Neural crest cell (in vitro differentiated cells): ENCODE measurements at regions not wholly inside any gene's neighbourhood (a gene's known extent, or its start where the extent isn't known, plus 50 kb on each side); places are given as distances from the start of the nearest gene placed in this dataset.

Experiments
- DNase-seq: peaks from one replicate; pipeline ENCODE4 v3.0.0; 2021; ENCODE audit warnings: low read depth, mixed read lengths, low spot score
- H3K27ac Mint-ChIP-seq: one replicate; pipeline ENCODE4 v1.8.0; 2021; ENCODE audit warnings: mild to moderate bottlenecking, mixed read lengths; ENCODE audit not compliant: unreplicated experiment
- H3K27me3 Mint-ChIP-seq: 2 replicates; pipeline ENCODE4 v1.8.0; 2021; ENCODE audit warnings: low read depth, mild to moderate bottlenecking, mixed read lengths
- H3K36me3 Mint-ChIP-seq: 2 replicates; pipeline ENCODE4 v1.8.0; 2021; ENCODE audit warnings: low read depth, mild to moderate bottlenecking, mixed read lengths
- H3K4me1 Mint-ChIP-seq: 2 replicates; pipeline ENCODE4 v1.8.0; 2021; ENCODE audit warnings: mixed read lengths
- H3K4me3 Mint-ChIP-seq: one replicate; pipeline ENCODE4 v1.8.0; 2021; ENCODE audit warnings: mild to moderate bottlenecking, mixed read lengths
- H3K9me3 Mint-ChIP-seq: 2 replicates; pipeline ENCODE4 v1.8.0; 2021; ENCODE audit warnings: mixed read lengths
- TF ChIP-seq, protein P1 (sequence below): fragments of 200-600 bp; sonication (generic); conservative IDR thresholded peaks from 2 replicates; pipeline ENCODE4 v1.5.0; 2021; ENCODE audit warnings: antibody characterized with exemption, mild to moderate bottlenecking

DNA sequence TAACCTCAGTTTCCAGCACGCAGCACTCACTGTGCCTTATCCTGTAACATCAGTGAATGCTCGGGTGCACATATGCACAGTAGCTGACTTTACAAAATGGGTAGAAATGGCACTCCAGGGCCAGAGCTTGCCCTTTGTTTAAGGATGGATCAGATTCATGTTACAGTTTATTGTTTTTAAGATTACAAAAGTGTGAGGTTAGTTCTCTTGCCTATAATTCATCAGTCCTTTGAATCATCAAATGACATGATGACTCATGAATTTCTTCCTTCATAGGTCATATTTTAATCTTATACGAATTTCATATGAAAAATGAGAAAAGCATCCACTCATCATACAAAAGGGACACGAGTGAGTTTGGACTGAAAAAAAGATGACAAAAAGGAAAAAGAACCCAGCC is 545.3 kb downstream of the GBE1 start:
- TF ChIP-seq, protein P1, sequence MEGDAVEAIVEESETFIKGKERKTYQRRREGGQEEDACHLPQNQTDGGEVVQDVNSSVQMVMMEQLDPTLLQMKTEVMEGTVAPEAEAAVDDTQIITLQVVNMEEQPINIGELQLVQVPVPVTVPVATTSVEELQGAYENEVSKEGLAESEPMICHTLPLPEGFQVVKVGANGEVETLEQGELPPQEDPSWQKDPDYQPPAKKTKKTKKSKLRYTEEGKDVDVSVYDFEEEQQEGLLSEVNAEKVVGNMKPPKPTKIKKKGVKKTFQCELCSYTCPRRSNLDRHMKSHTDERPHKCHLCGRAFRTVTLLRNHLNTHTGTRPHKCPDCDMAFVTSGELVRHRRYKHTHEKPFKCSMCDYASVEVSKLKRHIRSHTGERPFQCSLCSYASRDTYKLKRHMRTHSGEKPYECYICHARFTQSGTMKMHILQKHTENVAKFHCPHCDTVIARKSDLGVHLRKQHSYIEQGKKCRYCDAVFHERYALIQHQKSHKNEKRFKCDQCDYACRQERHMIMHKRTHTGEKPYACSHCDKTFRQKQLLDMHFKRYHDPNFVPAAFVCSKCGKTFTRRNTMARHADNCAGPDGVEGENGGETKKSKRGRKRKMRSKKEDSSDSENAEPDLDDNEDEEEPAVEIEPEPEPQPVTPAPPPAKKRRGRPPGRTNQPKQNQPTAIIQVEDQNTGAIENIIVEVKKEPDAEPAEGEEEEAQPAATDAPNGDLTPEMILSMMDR: no peak
- Mint-ChIP-seq H3K27me3 (peaks cover 3% of the 10 kb centered on the region), H3K36me3 (no peaks in the 10 kb centered on the region), H3K4me3 (no peak overlapping the region), H3K4me1 (no peaks in the 10 kb centered on the region), H3K27ac (no peak overlapping the region), H3K9me3 (no peaks in the 10 kb centered on the region)
- DNase-seq: no peak

DNA sequence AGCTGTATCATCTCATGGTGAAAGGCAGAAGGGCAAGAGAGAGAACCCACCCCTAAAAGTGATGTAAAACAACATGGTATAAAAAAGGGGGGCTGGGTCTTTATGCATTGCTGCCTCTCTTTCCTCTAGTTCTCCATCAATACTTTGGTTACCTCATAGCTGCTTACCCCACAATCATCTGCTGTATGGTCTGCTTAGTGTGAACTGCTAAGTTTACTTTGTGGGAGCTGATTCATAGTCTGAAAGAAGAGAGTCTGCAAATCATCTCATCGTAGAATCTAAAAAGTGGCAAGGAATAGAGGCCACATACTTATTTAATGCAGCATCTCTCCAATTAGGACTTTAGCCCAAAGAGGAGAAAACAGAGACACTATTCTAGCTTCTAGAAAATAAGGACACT is 546.8 kb downstream of the GBE1 start:
- no peaks in the 10 kb centered on the region for H3K36me3 Mint-ChIP-seq
- no peaks in the 10 kb centered on the region for H3K4me1 Mint-ChIP-seq
- TF ChIP-seq, protein P1: no peak
- H3K27ac Mint-ChIP-seq: no peak overlapping the region
- H3K27me3 Mint-ChIP-seq: peaks cover 3% of the 10 kb centered on the region
- H3K4me3 Mint-ChIP-seq: no peak overlapping the region
- H3K9me3 Mint-ChIP-seq: no peaks in the 10 kb centered on the region
- DNase-seq: no peak

DNA sequence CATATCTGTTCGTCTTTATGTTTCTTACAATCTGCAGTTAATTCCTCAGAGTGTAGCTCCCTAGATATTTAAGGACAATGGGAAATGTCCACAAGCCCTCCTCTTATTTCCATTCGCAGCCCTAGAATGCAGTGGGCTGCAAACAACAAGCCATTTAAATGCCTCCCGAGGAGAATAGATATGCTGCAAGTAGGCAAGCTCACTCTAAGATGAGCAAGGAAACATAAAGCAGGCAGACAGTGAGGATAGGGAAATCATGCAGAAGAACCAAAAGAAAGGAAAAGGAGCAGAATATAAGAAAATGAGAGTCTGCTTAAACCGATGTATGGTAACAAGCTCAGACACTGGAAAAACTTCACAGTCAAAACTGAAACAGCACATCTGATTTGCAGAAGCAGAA is 561.9 kb downstream of the GBE1 start:
- no peaks in the 10 kb centered on the region for H3K9me3 Mint-ChIP-seq
- H3K4me1 Mint-ChIP-seq: peaks cover 10% of the 10 kb centered on the region
- no peaks in the 10 kb centered on the region for H3K36me3 Mint-ChIP-seq
- no peaks in the 10 kb centered on the region for H3K27me3 Mint-ChIP-seq
- no peak overlapping the region for H3K4me3 Mint-ChIP-seq
- TF ChIP-seq, protein P1: no peak
- no peak for DNase-seq
- no peak overlapping the region for H3K27ac Mint-ChIP-seq

DNA sequence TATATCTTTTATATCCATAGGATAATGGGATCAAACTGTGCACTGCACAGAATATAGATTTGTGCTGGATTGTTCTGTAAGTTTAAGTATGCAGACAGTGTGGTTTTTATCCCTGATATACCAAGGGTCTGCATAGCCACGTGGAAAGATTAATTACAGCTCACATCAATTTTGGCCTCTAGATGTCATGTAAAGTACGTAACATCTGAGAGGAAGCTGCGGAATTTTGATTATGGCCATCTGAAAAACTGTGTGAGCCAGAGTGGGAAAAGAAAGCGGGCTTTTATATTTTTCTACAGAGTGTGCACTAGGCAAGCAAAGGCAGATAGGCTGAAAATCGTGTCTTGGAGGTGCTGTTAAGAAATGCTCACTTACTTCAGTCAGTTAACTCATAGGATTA is 562.7 kb downstream of the GBE1 start:
- Mint-ChIP-seq H3K9me3 (no peaks in the 10 kb centered on the region), H3K36me3 (no peaks in the 10 kb centered on the region), H3K4me3 (no peak overlapping the region), H3K27ac (no peak overlapping the region), H3K27me3 (no peaks in the 10 kb centered on the region), H3K4me1 (peaks cover 10% of the 10 kb centered on the region)
- no peak for DNase-seq
- TF ChIP-seq, protein P1: no peak

DNA sequence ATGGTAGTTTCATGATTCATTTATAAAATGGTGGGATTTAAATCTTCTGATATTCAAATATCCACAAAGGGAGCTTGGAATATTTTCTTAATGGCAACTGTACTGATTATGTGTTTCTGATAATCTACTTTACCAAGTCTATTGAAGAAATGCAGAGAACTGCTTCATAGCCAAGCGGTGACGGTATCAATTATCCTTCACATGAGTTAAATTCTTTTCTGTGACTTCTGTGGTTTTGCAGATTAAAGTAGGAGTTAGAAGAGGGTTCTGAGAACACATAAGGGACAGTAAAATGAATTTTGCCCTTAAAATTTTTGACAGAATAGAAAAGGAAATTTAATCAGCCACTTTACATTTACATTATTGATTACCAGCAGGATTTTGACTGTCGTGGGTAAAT is 563.2 kb downstream of the GBE1 start:
- no peaks in the 10 kb centered on the region for H3K36me3 Mint-ChIP-seq
- TF ChIP-seq, protein P1: no peak
- H3K4me3 Mint-ChIP-seq: no peak overlapping the region
- H3K27ac Mint-ChIP-seq: no peak overlapping the region
- H3K9me3 Mint-ChIP-seq: no peaks in the 10 kb centered on the region
- DNase-seq: no peak
- no peaks in the 10 kb centered on the region for H3K27me3 Mint-ChIP-seq
- H3K4me1 Mint-ChIP-seq: peaks cover 10% of the 10 kb centered on the region

DNA sequence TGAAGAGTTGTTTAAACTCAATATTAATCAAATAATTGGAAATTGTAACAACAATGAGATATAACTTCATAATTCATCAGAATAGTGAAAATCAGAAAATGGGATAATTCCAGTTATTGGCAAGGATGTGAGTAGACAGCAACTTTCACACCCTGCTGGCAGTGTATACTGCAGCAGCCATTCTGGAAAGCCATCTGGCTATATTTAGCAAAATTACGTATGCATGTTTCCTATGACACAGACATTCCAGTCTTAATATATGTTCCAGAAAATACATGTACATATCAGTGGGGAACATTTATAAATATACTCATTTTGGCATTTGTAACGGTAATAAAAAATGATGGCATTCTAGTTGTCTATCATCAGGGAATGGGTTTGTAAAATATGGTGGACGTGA is 564.1 kb downstream of the GBE1 start:
- H3K36me3 Mint-ChIP-seq: no peaks in the 10 kb centered on the region
- H3K4me1 Mint-ChIP-seq: peaks cover 10% of the 10 kb centered on the region
- H3K27me3 Mint-ChIP-seq: no peaks in the 10 kb centered on the region
- H3K4me3 Mint-ChIP-seq: no peak overlapping the region
- TF ChIP-seq, protein P1: no peak
- H3K9me3 Mint-ChIP-seq: no peaks in the 10 kb centered on the region
- no peak for DNase-seq
- no peak overlapping the region for H3K27ac Mint-ChIP-seq
